Pons (tissue), 1 donor: ENCODE measurements at regions not wholly inside any gene's neighbourhood (a gene's known extent, or its start where the extent isn't known, plus 50 kb on each side); places are given as distances from the start of the nearest gene placed in this dataset.
"Not testable (repeated sequence)": the region's sequence is repeated elsewhere in the genome, so short reads cannot be mapped to it uniquely, and the experiment has no call there.

Experiments
- DNase-seq: peaks from one replicate; pipeline ENCODE4 v3.0.0-alpha.2; 2016; ENCODE audit warnings: low spot score

DNA sequence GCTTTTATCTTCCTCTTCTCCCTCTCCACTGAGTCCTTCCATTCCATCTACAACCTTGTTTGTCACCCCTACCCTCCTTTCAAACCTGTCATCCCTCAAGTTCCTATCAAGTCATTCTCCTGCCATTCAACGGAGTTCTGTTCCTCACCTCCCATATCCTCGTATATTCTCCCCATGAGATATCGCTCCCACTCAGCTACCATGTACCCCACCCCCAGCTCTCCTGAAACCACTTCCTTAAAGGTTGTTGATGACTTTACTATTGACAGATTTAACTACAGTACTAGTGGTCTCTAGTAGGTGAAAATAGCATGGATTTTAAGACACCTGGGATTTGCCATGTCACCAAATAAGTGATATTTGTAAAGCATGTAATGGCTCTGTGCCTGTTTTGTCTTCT lies 107.4 kb upstream of the BARHL2 start:
- DNase-seq: no peak

DNA sequence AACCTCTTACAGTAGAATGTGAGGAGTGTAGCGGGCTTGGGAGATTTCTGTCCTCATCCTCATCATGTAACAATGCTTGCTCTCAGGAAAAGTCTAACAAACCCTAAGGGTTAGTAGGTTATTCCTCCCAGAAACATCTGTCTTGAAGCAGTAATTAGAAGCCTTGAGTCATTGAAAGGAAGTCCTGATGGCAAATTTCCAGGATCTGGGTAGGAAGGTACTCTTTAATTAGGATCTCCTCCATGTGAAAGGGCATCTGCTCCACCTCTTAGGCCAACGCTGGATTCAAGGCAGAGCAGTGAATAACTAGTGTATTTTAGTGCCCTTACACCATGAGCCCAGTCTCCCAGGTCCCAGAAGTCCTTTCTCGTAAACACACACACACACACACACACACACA lies 106.6 kb upstream of the BARHL2 start:
- DNase-seq: no peak

DNA sequence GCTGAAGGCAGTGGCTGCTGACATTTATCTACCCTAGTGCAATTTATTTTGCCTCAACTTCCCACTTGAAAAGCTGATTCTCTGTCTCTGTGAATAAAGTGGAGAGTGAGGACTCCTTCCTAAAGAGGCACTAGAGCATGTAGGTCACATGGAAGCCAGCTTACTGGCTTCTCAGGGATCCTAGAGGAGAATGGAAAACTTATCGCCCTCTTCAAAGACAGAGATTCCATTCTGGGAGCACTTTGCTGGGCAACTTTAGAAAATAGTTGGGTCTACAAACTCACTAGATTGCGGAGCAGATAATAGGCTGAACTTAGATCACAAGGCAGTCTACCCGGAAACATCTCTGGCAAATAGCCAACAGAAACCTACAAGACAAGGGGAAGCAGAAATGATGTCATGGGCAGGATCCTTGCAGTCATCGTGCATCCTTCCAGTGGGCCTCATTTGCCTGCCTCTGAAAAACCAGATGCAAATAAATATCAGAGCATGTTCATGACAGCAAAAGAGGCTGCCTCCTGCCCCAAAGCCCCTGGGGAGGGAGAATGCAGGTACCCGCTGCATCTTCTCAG lies 104.8 kb upstream of the BARHL2 start:
- no peak for DNase-seq

DNA sequence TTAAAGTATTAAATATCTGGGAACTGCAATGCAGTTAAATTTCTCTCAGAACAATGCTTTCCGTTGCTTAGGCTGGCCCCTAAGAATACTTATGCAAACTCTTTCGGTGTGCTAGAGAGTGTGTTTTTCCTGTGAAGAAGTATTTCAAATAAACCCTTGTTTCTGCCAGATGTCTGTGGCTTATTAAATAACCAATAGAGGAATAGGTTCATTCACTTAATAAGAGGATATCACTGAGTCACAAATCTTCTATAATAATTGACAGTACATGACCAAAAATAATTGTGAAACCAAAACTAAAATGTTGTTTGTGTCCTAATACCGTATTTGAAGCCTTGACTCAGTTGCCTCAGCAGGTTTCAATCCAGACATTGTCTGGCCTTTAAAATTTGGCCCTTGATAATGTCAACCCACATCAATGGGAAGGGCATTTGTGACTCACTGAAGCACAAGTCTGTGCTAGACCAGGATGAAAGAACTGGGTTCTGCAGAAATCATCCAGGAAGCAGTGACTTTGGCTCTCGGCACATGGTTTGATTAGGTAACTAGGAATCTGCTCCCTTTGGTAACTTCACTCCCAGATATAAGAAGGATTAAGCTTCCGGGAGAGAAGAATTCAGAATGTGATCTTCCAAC lies 104.2 kb upstream of the BARHL2 start:
- no peak for DNase-seq

DNA sequence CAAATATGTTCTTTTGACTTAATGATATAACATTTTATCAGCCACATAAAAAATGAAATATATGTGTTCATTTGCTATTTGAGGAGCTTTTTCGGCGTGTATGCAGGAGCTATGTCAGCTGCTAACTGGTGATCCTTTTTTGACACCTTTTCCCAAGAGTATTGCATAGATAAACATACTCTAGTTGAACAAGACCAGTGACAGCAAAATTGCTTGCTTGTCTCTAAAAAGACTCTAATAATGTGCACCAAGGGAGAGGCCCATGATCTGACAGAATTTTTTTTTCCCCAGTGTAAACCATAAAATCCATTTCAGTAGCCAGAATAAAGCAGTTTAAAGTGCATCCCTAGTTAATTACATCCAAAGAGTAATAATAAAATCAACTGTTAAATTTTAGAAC lies 103.6 kb upstream of the BARHL2 start:
- DNase-seq: no peak

DNA sequence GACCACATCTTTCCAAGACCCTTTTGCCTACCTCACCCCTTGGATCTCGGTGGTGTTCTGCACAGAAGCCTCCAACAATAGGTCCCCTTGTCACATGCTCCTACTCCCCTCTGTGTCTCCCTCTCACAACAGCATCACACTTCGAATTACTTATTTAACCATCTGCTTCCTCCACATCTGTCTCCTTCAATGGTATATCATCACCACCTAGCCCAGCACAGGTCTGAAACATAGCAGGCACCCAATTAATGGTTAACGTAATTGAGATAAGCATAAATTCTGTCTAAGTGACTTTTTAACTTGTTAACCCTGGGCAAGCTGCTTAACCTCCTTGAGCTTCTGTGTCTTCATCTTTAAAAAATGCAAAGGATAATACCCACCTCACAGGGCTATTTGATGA lies 100.3 kb upstream of the BARHL2 start:
- no peak for DNase-seq

DNA sequence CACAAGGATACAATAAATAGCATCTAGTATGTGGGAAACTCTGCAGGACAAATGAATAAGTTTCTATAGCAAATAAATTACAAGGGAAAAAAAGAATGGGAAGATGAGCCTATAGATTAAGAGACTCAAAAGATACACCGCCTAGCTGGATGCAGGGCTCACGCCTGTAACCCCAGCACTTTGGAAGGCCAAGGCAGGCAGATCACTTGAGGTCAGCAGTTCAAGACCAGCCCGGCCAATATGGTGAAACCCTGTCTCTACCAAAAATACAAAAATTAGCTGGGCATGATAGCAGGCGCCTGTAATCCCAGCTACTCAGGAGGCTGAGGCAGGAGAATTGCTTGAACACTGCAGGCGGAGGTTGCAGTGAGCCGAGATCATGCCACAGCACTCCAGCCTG lies 95.1 kb upstream of the BARHL2 start:
- DNase-seq: not testable (repeated sequence)

DNA sequence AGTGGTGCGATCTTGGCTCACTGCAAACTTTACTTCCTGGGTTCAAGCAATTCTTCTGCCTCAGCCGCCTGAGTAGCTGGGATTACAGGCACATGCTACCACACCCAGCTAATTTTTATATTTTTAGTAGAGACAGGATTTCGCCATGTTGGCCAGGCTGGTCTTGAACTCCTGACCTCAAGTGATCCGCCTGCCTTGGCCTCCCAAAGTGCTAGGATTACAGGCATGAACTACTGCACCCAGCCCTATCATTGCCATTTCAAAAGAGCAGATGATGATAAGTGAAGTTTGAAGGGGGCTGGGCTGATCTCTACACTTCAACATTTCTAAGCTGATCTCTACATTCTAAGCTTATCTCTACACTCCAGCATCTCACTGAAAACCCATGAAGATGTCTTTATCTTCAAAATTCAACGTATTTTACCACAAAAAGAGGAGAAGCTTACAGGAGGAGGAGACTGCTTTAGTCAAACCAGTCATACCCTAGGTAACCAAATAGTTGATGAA lies 94.4 kb upstream of the BARHL2 start:
- DNase-seq: not testable (repeated sequence)

DNA sequence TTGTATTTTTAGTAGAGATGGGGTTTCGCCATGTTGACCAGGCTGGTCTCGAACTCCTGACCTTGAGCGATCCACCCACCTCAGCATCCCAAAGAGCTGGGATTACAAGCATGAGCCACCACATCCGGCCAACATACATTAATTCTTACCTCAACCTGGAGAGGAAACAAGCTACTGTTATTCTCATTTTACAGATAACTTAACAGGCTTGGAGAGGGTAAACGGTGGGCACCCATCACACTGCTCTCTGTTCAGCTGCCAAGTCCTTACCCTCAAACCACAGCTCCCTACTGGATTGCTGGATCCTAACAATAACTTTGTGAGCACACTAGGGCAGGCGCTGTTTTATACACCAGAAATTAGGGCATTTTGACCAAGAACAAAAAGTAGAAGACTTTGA lies 93.6 kb upstream of the BARHL2 start:
- DNase-seq: no peak

DNA sequence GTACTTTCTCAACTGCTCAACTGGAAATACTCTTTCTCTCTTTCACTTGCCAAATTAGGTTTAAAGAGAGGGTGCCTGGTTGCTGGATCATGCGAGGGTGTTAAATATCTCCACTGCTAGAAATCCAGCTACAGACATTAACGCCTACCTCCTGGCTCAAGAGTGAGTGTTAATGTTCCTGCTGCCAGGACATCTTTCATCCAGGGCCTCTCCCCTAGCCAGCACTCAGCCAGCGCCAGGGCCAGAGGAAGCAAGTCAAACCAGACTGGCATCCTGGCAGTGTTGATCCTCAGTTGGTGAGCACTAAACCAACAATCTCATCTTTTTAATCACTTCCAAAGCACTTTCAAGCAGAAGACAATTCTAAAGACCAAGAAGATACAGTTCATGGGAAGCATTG lies 92.9 kb upstream of the BARHL2 start:
- no peak for DNase-seq

DNA sequence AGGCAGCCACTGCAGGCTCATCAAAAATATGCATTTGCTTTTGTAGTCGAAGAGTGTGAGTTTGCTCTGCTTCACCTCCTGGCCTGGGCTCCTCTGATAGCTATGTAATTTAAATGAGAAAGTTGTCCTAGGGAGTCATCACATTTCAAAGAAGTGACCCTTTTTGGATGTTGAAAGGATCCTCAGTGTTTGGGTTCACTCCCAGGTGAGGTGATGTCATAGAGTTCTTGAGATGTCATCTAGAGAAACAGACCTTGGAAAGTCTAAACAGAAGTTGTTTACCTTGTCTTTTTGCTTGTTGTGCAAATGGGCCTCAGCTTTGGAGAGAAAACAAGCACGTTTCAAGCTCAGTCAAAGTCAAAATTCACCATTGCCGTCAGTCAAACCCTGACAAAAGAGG lies 92.0 kb upstream of the BARHL2 start:
- DNase-seq: no peak

DNA sequence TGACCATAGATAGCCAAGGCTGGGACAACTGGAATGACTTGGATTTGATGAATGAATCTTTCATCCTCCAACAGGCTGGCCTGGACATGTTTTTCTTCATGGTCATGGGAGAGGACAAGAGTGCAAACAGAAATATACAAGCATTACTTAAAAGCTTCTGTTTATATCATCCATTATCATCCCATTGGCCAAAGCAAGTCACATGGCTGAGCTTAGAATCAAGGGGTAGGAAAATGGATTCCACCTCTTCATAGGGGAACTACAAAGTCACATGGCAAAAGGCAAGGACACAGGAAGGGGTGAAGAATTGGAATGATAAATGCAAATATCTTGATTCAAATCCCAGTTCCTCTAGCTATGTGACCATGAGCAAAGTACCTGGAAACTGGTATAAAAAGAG lies 90.2 kb upstream of the BARHL2 start:
- DNase-seq: no peak

DNA sequence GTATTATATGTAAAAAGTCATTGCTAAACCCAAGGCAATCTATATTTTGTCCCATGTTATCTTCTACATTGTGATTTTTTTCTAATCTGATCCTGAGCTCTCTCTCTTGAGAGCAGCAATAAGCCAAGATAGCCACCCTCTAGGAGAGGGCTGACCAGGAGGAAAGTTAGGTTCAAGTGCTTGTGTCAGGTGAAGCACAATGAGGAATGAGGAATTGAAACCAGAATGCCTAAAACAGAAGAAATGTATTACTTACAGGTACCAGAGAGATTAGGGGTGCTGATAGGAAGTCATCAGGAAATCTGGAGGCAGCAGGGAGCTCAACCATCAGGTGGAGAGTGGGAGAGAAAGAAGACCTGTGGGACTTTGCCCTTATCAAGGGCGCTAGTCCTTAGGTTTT lies 85.5 kb upstream of the BARHL2 start:
- DNase-seq: no peak

DNA sequence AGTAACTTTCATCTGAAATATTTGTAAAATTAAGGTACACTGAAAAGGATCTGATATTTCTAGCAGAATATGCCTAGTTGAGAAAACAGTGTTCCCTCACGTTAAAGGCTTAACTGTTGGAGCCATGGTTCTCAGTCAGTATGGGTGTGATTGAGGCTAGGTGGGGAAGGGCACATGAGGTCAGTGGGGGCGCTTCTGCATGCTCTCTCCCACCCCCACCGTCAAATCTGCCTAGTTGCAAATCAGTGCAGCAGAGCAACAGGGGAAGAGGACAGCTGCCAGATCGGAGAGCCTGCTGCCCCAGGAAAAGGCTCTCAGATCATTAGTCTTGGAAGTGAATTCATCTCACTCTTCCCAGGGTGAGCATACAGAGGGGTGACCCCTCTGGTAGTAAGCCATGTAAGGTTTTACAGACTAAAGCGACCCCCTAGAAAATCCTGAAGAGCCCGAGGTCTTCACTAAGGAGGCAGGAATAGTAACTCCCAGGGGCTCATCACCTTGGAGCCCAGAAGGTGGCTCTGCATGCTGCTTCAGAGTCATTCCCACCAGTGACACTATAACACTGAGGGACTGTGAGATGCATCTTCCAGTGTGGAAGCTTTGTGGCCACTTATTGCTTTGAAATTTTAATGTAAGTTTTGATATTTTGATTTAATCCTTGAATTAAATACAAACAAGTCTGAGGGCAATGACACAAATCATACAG lies 83.1 kb upstream of the BARHL2 start:
- DNase-seq: no peak

DNA sequence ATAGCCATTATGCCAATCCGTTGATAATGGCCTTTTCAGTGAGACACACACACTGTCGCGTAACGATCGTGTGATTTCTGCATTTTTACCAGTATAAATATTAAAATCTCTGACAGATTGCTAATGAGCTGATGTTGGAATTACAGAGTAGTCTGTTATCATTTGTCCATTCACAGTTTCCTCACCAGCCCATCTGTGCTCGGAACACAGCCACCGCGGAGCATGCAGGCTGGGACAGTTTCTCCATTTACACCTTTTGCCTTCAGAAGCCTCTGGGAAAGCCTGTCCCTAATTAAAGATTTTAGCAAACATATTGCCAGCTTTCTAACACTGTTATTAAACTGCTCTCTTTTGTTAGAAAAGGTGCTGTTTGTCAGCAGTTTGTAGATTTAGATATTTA lies 82.2 kb upstream of the BARHL2 start:
- DNase-seq: no peak

DNA sequence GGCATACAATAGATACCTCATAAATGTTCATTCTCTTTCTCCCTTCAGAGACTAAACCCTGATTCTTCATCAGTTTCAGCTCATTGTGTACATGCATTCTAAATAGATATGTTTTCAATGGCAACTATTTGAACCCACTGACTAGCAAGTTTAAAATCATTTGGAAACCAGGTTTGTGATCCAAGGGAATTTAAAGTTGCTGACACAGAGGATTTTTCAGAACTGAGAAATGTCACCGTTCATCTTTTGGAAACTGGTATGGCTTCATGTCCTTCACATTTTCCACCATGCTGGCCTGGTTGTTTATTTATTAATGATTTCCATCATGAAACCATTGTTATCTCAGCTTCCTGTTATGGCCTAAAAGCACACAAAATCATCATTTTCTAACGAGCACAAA lies 81.8 kb upstream of the BARHL2 start:
- no peak for DNase-seq

DNA sequence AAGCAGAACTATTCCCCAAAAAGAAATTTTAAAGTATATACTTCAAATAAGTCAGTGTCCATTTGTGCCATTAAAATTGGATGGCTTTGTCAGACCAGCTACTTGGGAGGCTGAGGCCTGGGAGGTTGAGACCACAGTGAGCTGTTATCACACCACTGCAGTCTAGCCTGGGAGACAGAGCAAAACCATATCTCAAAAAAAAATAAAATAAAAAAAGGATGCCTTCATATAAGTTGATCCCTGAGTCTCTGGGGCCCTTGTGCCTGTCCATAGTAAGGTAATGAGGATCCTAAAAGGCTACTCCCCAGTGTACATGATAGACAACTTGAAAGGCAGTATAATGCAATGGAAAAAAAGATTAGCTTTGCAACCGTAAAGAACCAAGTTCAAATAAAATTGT lies 81.2 kb upstream of the BARHL2 start:
- no peak for DNase-seq

DNA sequence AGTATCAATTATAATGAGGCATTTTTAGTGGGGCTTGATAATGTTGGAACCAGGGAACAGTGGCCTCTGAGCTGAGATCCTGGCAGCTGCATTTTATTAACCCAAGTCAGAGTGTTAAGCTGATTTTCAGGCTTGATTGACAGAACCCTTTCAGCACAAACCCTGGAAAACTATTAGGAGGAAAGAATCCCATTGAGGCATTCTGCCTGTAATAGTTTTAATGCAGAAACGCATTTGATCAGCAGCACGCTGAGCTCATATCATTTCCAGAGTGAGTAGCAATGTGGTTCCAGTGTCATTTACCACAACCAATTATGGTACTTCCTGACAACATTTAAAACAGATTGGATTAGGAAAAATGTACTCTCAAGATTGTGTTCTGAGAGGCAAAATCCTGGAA lies 78.3 kb upstream of the BARHL2 start:
- no peak for DNase-seq

DNA sequence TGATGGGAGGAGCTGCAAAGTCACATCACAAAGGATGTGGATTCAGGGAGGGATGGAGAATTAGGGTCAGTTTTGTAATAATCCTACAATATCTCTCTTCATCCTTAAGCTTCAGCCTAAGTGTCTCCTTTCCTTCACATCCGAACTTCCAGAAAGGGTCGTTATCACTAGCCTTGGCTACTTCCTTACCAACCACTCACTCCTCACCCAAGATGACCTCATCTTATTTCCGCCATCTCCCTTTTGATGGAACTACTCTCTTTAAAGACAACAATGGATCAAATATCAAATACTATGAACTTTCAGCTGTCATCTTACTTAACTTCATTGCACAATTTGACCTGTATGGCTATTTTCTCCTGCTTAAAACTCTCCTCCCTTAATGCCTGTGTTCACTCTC lies 69.6 kb upstream of the BARHL2 start:
- no peak for DNase-seq

DNA sequence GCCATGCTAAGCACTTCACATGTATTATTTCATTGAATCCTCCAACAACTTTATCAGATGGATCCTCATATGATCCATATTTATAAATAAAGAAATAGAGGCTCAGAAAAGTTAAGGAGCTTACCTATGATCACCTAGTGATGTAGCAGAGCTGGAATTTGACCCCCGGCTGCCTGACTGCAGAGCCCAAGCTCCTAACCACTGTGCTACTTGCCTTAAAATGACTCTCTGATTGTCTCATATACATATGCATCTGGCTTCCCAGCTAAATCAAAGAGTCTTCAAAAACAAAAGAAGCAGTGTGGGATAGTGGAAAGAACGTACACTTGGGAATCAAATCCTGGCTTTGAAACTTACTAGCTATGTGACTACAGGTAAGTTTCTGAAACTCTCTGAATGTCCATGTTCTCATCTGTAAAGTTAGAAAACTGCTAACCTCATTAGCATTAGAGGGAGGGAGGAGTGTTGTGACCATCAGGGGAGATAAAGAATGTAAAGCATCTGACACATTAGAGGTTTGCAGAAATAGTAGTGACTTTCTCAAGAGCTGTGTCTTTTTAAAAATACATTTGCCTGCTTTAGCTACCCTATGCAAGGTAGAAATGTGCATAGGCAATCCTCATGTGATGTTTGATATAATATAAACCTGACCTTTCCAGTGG lies 67.2 kb upstream of the BARHL2 start:
- no peak for DNase-seq

DNA sequence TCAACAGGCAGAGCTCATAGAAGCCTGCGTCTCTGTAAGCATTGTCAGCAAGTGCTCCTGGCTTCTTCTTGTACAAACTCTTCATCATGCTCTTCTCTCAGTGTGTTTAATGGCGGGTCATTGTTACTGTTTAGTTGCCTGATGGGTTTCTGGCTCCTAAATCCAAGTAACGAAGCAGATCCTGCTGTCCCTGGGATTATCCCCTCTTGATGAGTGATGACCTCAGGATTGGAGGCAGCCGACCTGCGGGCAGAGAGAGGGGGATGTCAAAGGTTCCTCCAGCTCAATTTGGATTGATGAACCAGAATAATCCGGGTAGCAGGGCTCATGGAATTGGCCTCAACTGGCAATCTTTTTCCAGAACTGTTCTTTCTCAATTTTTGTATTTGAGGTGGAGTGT lies 66.1 kb upstream of the BARHL2 start:
- DNase-seq: no peak

DNA sequence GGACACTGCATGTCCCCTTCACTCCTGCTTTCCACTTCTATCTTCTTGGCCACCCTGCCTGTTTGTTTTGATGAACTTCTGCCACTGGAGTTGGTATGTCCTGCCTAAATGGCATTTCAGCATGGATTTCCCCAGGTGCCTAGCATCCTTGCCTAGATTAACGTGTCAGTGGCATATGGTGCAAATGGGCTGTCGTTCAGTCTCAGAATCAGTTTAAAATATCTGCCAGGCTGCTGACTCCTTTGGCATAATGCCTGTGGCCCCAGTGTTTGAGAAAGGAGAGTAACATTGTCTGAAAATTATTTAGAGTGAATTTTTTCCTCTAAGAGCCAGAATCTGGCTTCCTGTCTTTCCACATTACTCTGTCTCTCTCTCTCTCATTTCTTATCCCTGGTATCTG lies 64.9 kb upstream of the BARHL2 start:
- no peak for DNase-seq

DNA sequence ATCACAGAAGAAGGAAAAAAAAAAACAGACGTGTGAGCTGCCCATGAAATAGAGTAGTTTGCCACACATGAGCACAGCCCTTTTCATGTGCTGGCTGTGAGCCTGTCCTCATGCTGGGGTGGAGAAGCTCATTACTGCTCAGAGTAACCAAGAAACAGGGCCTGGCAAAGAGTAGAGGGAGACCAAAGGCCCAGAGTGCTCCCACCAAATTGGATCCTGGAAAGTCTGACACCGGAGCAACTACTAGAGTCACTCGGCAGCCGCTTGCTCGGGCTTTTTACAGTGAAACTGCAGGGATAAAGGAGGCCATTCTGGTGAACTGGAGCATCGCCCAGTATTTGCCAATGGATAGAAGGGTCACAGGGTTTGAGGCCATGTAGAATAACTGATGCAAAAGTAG lies 64.4 kb upstream of the BARHL2 start:
- DNase-seq: peak; percentile 88
